NCI-H2029 (cell line): ENCODE measurements at regions not wholly inside any gene's neighbourhood (a gene's known extent, or its start where the extent isn't known, plus 50 kb on each side); places are given as distances from the start of the nearest gene placed in this dataset.
"Not testable (repeated sequence)": the region's sequence is repeated elsewhere in the genome, so short reads cannot be mapped to it uniquely, and the experiment has no call there.

ENCODE experiments used
- DNase-seq: peaks from one replicate; lab custom pipeline; 2025; lab: John Stamatoyannopoulos, UW

- not testable (repeated sequence) for DNase-seq
Measured at GRCh38 chr5:122669709-122670108, 105.2 kb upstream of the SNX2 start.

GRCh38 chr5:122673343-122673742 is 101.5 kb upstream of the SNX2 start:
- no peak for DNase-seq

- no peak for DNase-seq
Measured at GRCh38 chr5:122674385-122674784, 100.5 kb upstream of the SNX2 start.

GRCh38 chr5:122680623-122681350 is 94.1 kb upstream of the SNX2 start:
- no peak for DNase-seq

- DNase-seq, result no peak
Measured at GRCh38 chr5:122683631-122684030, 91.2 kb upstream of the SNX2 start.

GRCh38 chr5:122690266-122690665 is 84.6 kb upstream of the SNX2 start:
- DNase-seq, result no peak

- no peak for DNase-seq
Measured at GRCh38 chr5:122691931-122692330, 82.9 kb upstream of the SNX2 start.

- no peak for DNase-seq
Measured at GRCh38 chr5:122693963-122694362, 80.9 kb upstream of the SNX2 start.

- DNase-seq, result no peak
Measured at GRCh38 chr5:122694884-122695283, 80.0 kb upstream of the SNX2 start.

GRCh38 chr5:122696735-122697134 is 78.1 kb upstream of the SNX2 start:
- DNase-seq, result not testable (repeated sequence)

GRCh38 chr5:122697191-122697590 is 77.7 kb upstream of the SNX2 start:
- no peak for DNase-seq

GRCh38 chr5:122699201-122699600 is 75.7 kb upstream of the SNX2 start:
- no peak for DNase-seq

GRCh38 chr5:122701640-122702523 is 73.0 kb upstream of the SNX2 start:
- DNase-seq, result no peak

GRCh38 chr5:122702524-122702875 is 72.4 kb upstream of the SNX2 start:
- DNase-seq, result no peak

GRCh38 chr5:122703203-122703602 is 71.7 kb upstream of the SNX2 start:
- DNase-seq, result no peak

- no peak for DNase-seq
Measured at GRCh38 chr5:122704247-122705036, 70.4 kb upstream of the SNX2 start.

GRCh38 chr5:122705851-122706250 is 69.0 kb upstream of the SNX2 start:
- DNase-seq, result no peak

GRCh38 chr5:122707796-122708195 is 67.1 kb upstream of the SNX2 start:
- DNase-seq, result no peak

- DNase-seq, result no peak
Measured at GRCh38 chr5:122713041-122713440, 61.8 kb upstream of the SNX2 start.

GRCh38 chr5:122715095-122715494 is 59.8 kb upstream of the SNX2 start:
- no peak for DNase-seq

- no peak for DNase-seq
Measured at GRCh38 chr5:122718611-122719010, 56.3 kb upstream of the SNX2 start.

- no peak for DNase-seq
Measured at GRCh38 chr5:122719991-122720746, 54.7 kb upstream of the SNX2 start.
